Natural killer cell treated with Interleukin-12 subunit alpha and Interleukin-12 subunit beta and Interleukin-15 and Interleukin-18, amount 100 ng/mL, for 72 hours (primary cell): ENCODE measurements at regions not wholly inside any gene's neighbourhood (a gene's known extent, or its start where the extent isn't known, plus 50 kb on each side); places are given as distances from the start of the nearest gene placed in this dataset.

Experiments used
- ATAC-seq, 2 donors: fragments of 150-1000 bp; cut with Tn5 transposase in 1 of 2; sonication (Bioruptor Pico), chemical (Tn5 transposase) in 1 of 2; 2 replicates each; pipeline ENCODE4 v1.10.0; 2021
- DNase-seq: peaks from one replicate; pipeline ENCODE4 v3.0.0; 2022; ENCODE audit warnings: low spot score
- H3K27ac Mint-ChIP-seq, 2 donors: 1 replicate in 1 of 2; 2 replicates in 1 of 2; pipeline ENCODE4 v1.8.0; 2022; ENCODE audit warnings: mixed read lengths in 2 of 2, mild to moderate bottlenecking in 1 of 2, moderate library complexity in 1 of 2
- H3K27me3 Mint-ChIP-seq, 2 donors: 1 replicate in 1 of 2; 2 replicates in 1 of 2; pipeline ENCODE4 v1.8.0; 2022; ENCODE audit warnings: mixed read lengths in 2 of 2
- H3K36me3 Mint-ChIP-seq: one replicate; pipeline ENCODE4 v1.8.0; 2022; ENCODE audit warnings: mixed read lengths
- H3K4me1 Mint-ChIP-seq, 2 donors: 1 replicate in 1 of 2; 2 replicates in 1 of 2; pipeline ENCODE4 v1.8.0; 2022; ENCODE audit warnings: low read depth in 2 of 2, mixed read lengths in 2 of 2, mild to moderate bottlenecking in 1 of 2
- H3K4me3 Mint-ChIP-seq: one replicate; pipeline ENCODE4 v1.8.0; 2022; ENCODE audit warnings: mixed read lengths
- H3K9me3 Mint-ChIP-seq: 2 replicates; pipeline ENCODE4 v1.8.0; 2022; ENCODE audit warnings: mixed read lengths

DNA sequence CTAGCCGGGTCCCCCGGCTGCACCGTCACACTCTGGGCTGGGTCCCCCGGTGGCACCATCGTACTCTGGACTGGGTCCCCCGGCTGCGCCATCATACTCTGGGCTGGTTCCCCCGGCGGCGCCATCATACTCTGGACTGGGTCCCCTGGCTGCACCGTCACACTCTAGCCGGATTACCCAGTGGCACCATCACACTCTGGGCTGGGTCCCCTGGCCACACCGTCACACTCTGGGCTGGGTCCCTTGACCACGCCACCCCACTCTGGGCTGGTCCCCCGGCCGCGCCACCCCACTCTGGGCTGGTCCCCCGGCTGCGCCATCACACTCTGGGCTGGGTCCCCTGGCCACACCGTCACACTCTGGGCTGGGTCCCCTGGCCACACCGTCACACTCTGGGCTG is 653.8 kb upstream of the ID2 start:
- Mint-ChIP-seq H3K4me1 (peaks cover 18 to 22% of the 10 kb centered on the region in 2 donors), H3K4me3 (no peak overlapping the region), H3K27me3 (no peaks in the 10 kb centered on the region), H3K27ac (no peak overlapping the region), H3K9me3 (no peaks in the 10 kb centered on the region), H3K36me3 (no peaks in the 10 kb centered on the region)
- DNase-seq (no peak), ATAC-seq (no peak)

- DNase-seq, result no peak
- H3K4me3 Mint-ChIP-seq, result no peak overlapping the region
- no peaks in the 10 kb centered on the region for H3K27me3 Mint-ChIP-seq
- no peaks in the 10 kb centered on the region for H3K9me3 Mint-ChIP-seq
- no peaks in the 10 kb centered on the region for H3K36me3 Mint-ChIP-seq
- no peak overlapping the region for H3K27ac Mint-ChIP-seq
- H3K4me1 Mint-ChIP-seq, result peaks cover 14 to 18% of the 10 kb centered on the region in 2 donors
- ATAC-seq, result no peak
These were observed 653.4 kb upstream of the ID2 start for GRCh38 chr2:8028436-8028835.

DNA sequence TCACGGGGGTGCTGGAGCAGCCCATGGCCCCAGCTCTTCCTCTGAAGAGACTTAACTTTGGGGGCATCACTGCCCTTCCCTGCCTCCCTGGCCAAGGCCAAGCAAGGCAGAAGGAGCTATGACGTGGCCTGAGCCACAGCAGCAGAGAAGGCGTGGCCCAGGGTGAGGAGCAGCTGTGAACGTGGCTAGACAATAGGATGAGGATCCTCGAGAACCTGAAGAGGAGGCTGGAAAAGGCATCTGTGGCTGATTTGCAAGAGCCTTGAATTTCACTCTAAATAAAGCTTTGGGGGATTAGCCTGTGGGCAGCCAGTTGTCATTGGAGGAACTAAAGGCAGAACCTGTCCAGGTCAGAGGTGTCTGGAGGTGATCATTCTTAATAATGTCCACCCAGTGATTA is 652.9 kb upstream of the ID2 start:
- H3K4me3 Mint-ChIP-seq, result no peak overlapping the region
- peaks cover 12 to 17% of the 10 kb centered on the region in 2 donors for H3K4me1 Mint-ChIP-seq
- H3K9me3 Mint-ChIP-seq, result no peaks in the 10 kb centered on the region
- no peak for ATAC-seq
- H3K27ac Mint-ChIP-seq, result no peak overlapping the region
- no peak for DNase-seq
- no peaks in the 10 kb centered on the region for H3K27me3 Mint-ChIP-seq
- no peaks in the 10 kb centered on the region for H3K36me3 Mint-ChIP-seq

DNA sequence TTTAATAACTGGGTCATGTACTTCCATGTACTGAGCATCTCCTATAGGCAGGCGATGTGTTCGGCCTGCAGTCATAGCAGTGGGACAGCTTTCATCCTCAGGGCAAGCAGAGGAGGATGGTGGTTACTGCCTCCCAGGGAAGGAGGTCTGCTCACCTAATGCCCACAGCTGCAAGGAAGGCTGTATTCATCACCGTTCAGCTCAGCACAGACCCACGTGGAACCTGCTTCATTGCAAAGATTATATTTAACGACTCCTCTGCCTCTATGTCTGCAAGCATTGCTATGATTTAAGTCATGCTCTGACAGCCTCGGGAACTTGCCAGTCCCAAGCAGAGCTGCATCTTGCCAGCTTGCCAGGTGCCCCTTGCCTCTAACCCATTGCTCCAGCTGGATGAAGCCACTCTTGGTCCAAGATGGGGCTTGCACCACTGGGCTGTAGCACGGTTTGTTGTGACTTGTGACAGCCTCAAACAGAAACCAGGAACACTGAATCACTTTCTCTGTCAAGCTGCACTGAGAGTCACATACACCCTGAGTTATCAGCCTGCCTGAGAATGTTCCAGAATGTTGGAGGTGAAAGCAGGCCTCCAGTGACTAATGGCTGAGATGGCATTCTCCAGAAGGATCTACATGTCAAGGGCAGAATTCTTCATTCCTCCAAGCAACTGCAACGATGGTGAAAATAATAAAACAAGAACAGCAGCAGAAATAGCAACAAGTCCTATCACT is 651.1 kb upstream of the ID2 start:
- Mint-ChIP-seq H3K36me3 (no peaks in the 10 kb centered on the region), H3K27me3 (no peaks in the 10 kb centered on the region), H3K9me3 (no peaks in the 10 kb centered on the region), H3K4me1 (peaks cover 9 to 17% of the 10 kb centered on the region in 2 donors), H3K27ac (peak overlapping the region in 1 of 2 donors; percentile 49), H3K4me3 (no peak overlapping the region)
- no peak for DNase-seq
- ATAC-seq, result no peak

GRCh38 chr2:8031370-8031769 is 650.5 kb upstream of the ID2 start:
- Mint-ChIP-seq H3K27me3 (no peaks in the 10 kb centered on the region), H3K4me3 (no peak overlapping the region), H3K27ac (peak overlapping the region in 1 of 2 donors; percentile 49)

GRCh38 chr2:8033546-8034096 is 648.2 kb upstream of the ID2 start:
- H3K4me3 Mint-ChIP-seq, result no peak overlapping the region
- no peak overlapping the region for H3K27ac Mint-ChIP-seq
- ATAC-seq, result no peak

More at GRCh38 chr2:8031370-8031769, 650.5 kb upstream of the ID2 start:
- no peaks in the 10 kb centered on the region for H3K9me3 Mint-ChIP-seq
- ATAC-seq, result no peak
- no peak for DNase-seq
- H3K4me1 Mint-ChIP-seq, result peaks cover 6 to 13% of the 10 kb centered on the region in 2 donors
- H3K36me3 Mint-ChIP-seq, result no peaks in the 10 kb centered on the region

GRCh38 chr2:8036366-8036765 is 645.5 kb upstream of the ID2 start:
- Mint-ChIP-seq H3K27ac (no peak overlapping the region), H3K9me3 (peaks cover 5% of the 10 kb centered on the region), H3K4me1 (peaks cover 11 to 14% of the 10 kb centered on the region in 2 donors), H3K27me3 (no peaks in the 10 kb centered on the region), H3K4me3 (no peak overlapping the region), H3K36me3 (no peaks in the 10 kb centered on the region)
- DNase-seq (no peak), ATAC-seq (no peak)

More at GRCh38 chr2:8033546-8034096, 648.2 kb upstream of the ID2 start:
- H3K36me3 Mint-ChIP-seq, result no peaks in the 10 kb centered on the region
- H3K9me3 Mint-ChIP-seq, result peaks cover 5% of the 10 kb centered on the region
- DNase-seq, result no peak
- H3K4me1 Mint-ChIP-seq, result peaks cover 12 to 17% of the 10 kb centered on the region in 2 donors
- no peaks in the 10 kb centered on the region for H3K27me3 Mint-ChIP-seq

DNA sequence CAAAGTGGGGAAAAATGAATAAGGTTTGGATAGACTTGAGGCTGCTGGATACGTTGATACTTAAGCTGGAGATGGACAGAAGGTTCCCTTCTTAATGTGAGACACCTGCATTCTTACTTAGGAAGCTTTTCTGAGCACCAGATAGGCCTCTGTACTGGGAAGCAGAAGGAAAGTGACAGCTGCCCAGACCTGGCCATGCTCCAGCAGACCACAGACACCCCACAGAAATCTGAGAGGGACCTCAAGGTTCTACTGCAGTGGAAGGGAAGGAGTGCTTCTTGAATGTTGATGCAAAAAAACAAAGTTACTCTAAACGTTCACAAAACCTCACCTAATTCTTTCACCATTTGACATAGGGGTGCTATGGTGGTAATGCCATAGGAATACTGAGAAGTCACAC is 642.1 kb upstream of the ID2 start:
- Mint-ChIP-seq H3K36me3 (peaks cover 10% of the 10 kb centered on the region), H3K27ac (peak overlapping the region in 1 of 2 donors; percentile 10), H3K4me1 (peaks cover 5 to 15% of the 10 kb centered on the region in 2 donors), H3K9me3 (peaks cover 5% of the 10 kb centered on the region), H3K4me3 (no peak overlapping the region), H3K27me3 (no peaks in the 10 kb centered on the region)
- no peak for ATAC-seq
- DNase-seq, result no peak

DNA sequence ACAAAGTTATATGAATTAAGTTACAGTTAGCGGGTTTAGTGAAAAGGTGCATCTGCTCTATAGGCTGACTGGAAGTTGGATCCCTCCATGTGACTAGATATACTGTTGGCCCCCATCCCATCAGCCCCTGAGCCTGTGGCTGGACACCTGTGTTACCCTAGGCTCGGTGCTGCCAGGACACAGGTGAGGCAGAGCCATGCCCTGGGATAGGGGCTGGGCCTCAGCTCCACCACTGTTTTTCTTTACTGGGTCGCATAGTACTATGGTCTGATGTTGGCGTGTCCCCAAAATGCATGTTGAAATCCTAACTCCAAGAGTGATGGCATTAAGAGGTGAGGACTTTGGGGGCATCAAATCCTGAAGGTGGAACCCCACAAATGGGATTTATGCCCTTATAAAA is 638.6 kb upstream of the ID2 start:
- no peak for ATAC-seq
- peaks cover 10% of the 10 kb centered on the region for H3K36me3 Mint-ChIP-seq
- H3K4me1 Mint-ChIP-seq, result peaks cover 0 to 15% of the 10 kb centered on the region in 2 donors
- H3K4me3 Mint-ChIP-seq, result no peak overlapping the region
- no peaks in the 10 kb centered on the region for H3K27me3 Mint-ChIP-seq
- peaks cover 3% of the 10 kb centered on the region for H3K9me3 Mint-ChIP-seq
- no peak overlapping the region for H3K27ac Mint-ChIP-seq
- no peak for DNase-seq

GRCh38 chr2:8044046-8044594 is 637.7 kb upstream of the ID2 start:
- peaks cover 10% of the 10 kb centered on the region for H3K36me3 Mint-ChIP-seq
- peaks cover 3% of the 10 kb centered on the region for H3K9me3 Mint-ChIP-seq
- no peak overlapping the region for H3K4me3 Mint-ChIP-seq
- H3K27ac Mint-ChIP-seq, result peak overlapping the region in 1 of 2 donors; percentile 72
- H3K27me3 Mint-ChIP-seq, result no peaks in the 10 kb centered on the region
- no peak for DNase-seq
- no peak for ATAC-seq
- peaks cover 7 to 22% of the 10 kb centered on the region in 2 donors for H3K4me1 Mint-ChIP-seq

- ATAC-seq (no peak), DNase-seq (no peak)
- Mint-ChIP-seq H3K4me3 (no peak overlapping the region), H3K27ac (peak overlapping the region in 1 of 2 donors; percentile 72), H3K36me3 (peaks cover 10% of the 10 kb centered on the region), H3K9me3 (peaks cover 3% of the 10 kb centered on the region), H3K4me1 (peaks cover 17 to 26% of the 10 kb centered on the region in 2 donors), H3K27me3 (no peaks in the 10 kb centered on the region)
These were observed 636.7 kb upstream of the ID2 start for GRCh38 chr2:8045081-8045614.

GRCh38 chr2:8046849-8047248 is 635.0 kb upstream of the ID2 start:
- no peak overlapping the region for H3K4me3 Mint-ChIP-seq
- no peaks in the 10 kb centered on the region for H3K27me3 Mint-ChIP-seq
- peaks cover 7% of the 10 kb centered on the region for H3K36me3 Mint-ChIP-seq
- peaks cover 3% of the 10 kb centered on the region for H3K9me3 Mint-ChIP-seq
- DNase-seq (no peak), ATAC-seq (no peak)
- peak overlapping the region in 1 of 2 donors; percentile 11 for H3K27ac Mint-ChIP-seq
- peaks cover 27 to 40% of the 10 kb centered on the region in 2 donors for H3K4me1 Mint-ChIP-seq

- Mint-ChIP-seq H3K27me3 (no peaks in the 10 kb centered on the region), H3K36me3 (no peaks in the 10 kb centered on the region), H3K9me3 (peaks cover 3% of the 10 kb centered on the region), H3K27ac (peak overlapping the region; percentile 79 to 85), H3K4me1 (peaks cover 31 to 51% of the 10 kb centered on the region in 2 donors), H3K4me3 (peak overlapping the region; percentile 57)
- DNase-seq (no peak), ATAC-seq (no peak)
These were observed 632.7 kb upstream of the ID2 start for GRCh38 chr2:8049176-8049575.
